GM21367 (cell line): ENCODE measurements at regions not wholly inside any gene's neighbourhood (a gene's known extent, or its start where the extent isn't known, plus 50 kb on each side); places are given as distances from the start of the nearest gene placed in this dataset.
"Not testable (repeated sequence)": the region's sequence is repeated elsewhere in the genome, so short reads cannot be mapped to it uniquely, and the experiment has no call there.

Experiments used
- ATAC-seq: cut with Tn5 transposase; IDR thresholded peaks from one replicate; pipeline ENCODE4 v1.9.1; 2021; ENCODE audit not compliant: unreplicated experiment

- ATAC-seq = no peak
These were observed 789.1 kb upstream of the HS3ST5 start for GRCh38 chr6:115131709-115132490.

- not testable (repeated sequence) for ATAC-seq
These were observed 778.7 kb upstream of the HS3ST5 start for GRCh38 chr6:115121513-115121912.

GRCh38 chr6:115120391-115120790 is 777.6 kb upstream of the HS3ST5 start:
- ATAC-seq = no peak

GRCh38 chr6:115091461-115091860 is 748.6 kb upstream of the HS3ST5 start:
- ATAC-seq = no peak

GRCh38 chr6:115078555-115078954 is 735.7 kb upstream of the HS3ST5 start:
- ATAC-seq = no peak

GRCh38 chr6:115071962-115072361 is 729.1 kb upstream of the HS3ST5 start:
- no peak for ATAC-seq

- ATAC-seq = no peak
These were observed 725.0 kb upstream of the HS3ST5 start for GRCh38 chr6:115067690-115068447.

- ATAC-seq = no peak
These were observed 721.9 kb upstream of the HS3ST5 start for GRCh38 chr6:115064680-115065079.

- ATAC-seq = no peak
These were observed 717.8 kb upstream of the HS3ST5 start for GRCh38 chr6:115060581-115060980.

- no peak for ATAC-seq
These were observed 715.8 kb upstream of the HS3ST5 start for GRCh38 chr6:115058414-115059211.

GRCh38 chr6:115055579-115055978 is 712.8 kb upstream of the HS3ST5 start:
- ATAC-seq = no peak

- ATAC-seq = not testable (repeated sequence)
These were observed 711.4 kb upstream of the HS3ST5 start for GRCh38 chr6:115054242-115054641.

- no peak for ATAC-seq
These were observed 710.5 kb upstream of the HS3ST5 start for GRCh38 chr6:115053169-115053860.

- ATAC-seq = no peak
These were observed 673.8 kb upstream of the HS3ST5 start for GRCh38 chr6:115016593-115016992.

- ATAC-seq = no peak
These were observed 662.2 kb upstream of the HS3ST5 start for GRCh38 chr6:115004982-115005381.

GRCh38 chr6:115004204-115004603 is 661.4 kb upstream of the HS3ST5 start:
- no peak for ATAC-seq

GRCh38 chr6:115001731-115002350 is 659.0 kb upstream of the HS3ST5 start:
- no peak for ATAC-seq

GRCh38 chr6:115000736-115001135 is 657.9 kb upstream of the HS3ST5 start:
- ATAC-seq = no peak

- ATAC-seq = no peak
These were observed 655.7 kb upstream of the HS3ST5 start for GRCh38 chr6:114998492-114998891.

GRCh38 chr6:114997813-114998292 is 655.0 kb upstream of the HS3ST5 start:
- ATAC-seq = peak; percentile 66
